ENCODE measurements at regions not wholly inside any gene's neighbourhood (a gene's known extent, or its start where the extent isn't known, plus 50 kb on each side); places are given as distances from the start of the nearest gene placed in this dataset.

GRCh38 chr9:129478461-129478860 lies 142.4 kb downstream of the C9orf50 start:
- no peaks in the 10 kb centered on the region for H3K79me2 ChIP-seq (ENCODE audit: control insufficient read depth in 1 of 2, insufficient read depth in 2 of 2, low read length in 2 of 2)
- CTCF ChIA-PET (ENCODE audit: partially characterized antibody) = no interaction called here

More at GRCh38 chr9:129478461-129478860, 142.4 kb downstream of the C9orf50 start:
- POLR2A ChIA-PET (ENCODE audit: partially characterized antibody) = no interaction called here
- no peak overlapping the region for H2BK15ac ChIP-seq (ENCODE audit: low read length)
- no peaks in the 10 kb centered on the region for H3K79me1 ChIP-seq (ENCODE audit: low read depth, low read length)
- peaks cover 5 to 9% of the 10 kb centered on the region in 2 experiments; a peak in 3 of 4 replicates for H3K9me3 ChIP-seq (ENCODE audit: insufficient read depth in 2 of 2, low read depth in 1 of 2, low read length in 1 of 2)
- H3K4ac ChIP-seq (replicated peaks; ENCODE audit: insufficient read length, low read depth, low read length) = no peak overlapping the region
- H4K5ac ChIP-seq (ENCODE audit: insufficient read length, low read depth, low read length) = no peak overlapping the region
- DNase-seq (ENCODE audit: low read depth in 1 of 2, low spot score in 2 of 2) = no peak
- no peak overlapping the region for H2AK5ac ChIP-seq (ENCODE audit: low read depth, low read length)
- H2BK12ac ChIP-seq (ENCODE audit: low read depth, low read length) = no peak overlapping the region
- no peak overlapping the region for H4K91ac ChIP-seq (replicated peaks; ENCODE audit: insufficient read length, low read length)
- no peak overlapping the region for H3K14ac ChIP-seq (ENCODE audit: insufficient read length)
- no peak overlapping the region for H3K4me2 ChIP-seq (ENCODE audit: insufficient read depth in 1 of 2, low read depth in 2 of 2, low read length in 2 of 2)
- H2BK120ac ChIP-seq (replicated peaks; ENCODE audit: low read depth, low read length) = no peak overlapping the region
- 81% methylated on average over 3 of the region's 3 CpGs; no CpG with 5 or more reads in 1 of the 2 experiments for WGBS, 2 experiments (ENCODE audit: extremely low coverage in 1 of 2, insufficient coverage in 1 of 2, insufficient read length in 1 of 2, insufficient replicate concordance in 2 of 2, low coverage in 1 of 2, low lambda C conversion rate in 2 of 2, missing lambda C conversion rate in 1 of 2)
- no peak overlapping the region for H3K27ac ChIP-seq (ENCODE audit: low read depth, low read length)
- H4K8ac ChIP-seq (ENCODE audit: extremely low read depth, insufficient read depth, low read length) = no peak overlapping the region
- H2BK20ac ChIP-seq (ENCODE audit: low read length) = no peak overlapping the region
- H3K56ac ChIP-seq (replicated peaks; ENCODE audit: insufficient read length, low read depth, low read length) = no peak overlapping the region
- H3K4me1 ChIP-seq (replicated peaks in 1 of 4; ENCODE audit: control insufficient read depth in 3 of 4, insufficient read depth in 4 of 4, low read length in 3 of 4) = peaks cover 3 to 14% (median 7%) of the 10 kb centered on the region in 4 experiments
- TF ChIP-seq TBP (IDR thresholded peaks at IDR 0.05; ENCODE audit: low read depth, low read length) (no peak), JUND (IDR thresholded peaks at IDR 0.05; ENCODE audit: low read length) (no peak), SIX5 (IDR thresholded peaks at IDR 0.05; ENCODE audit: low read depth, low read length) (no peak), RAD21 (IDR thresholded peaks at IDR 0.05 in 1 of 2, conservative IDR thresholded peaks at IDR 0.05 in 1 of 2; ENCODE audit: low read depth in 2 of 2, low read length in 2 of 2) (no peak), NRF1 (IDR thresholded peaks at IDR 0.05; ENCODE audit: low read depth, low read length) (no peak), ATF3 (IDR thresholded peaks at IDR 0.05; ENCODE audit: insufficient read depth, low read depth, low read length) (no peak), BACH1 (IDR thresholded peaks at IDR 0.05; ENCODE audit: low read length) (no peak), TEAD4 (IDR thresholded peaks at IDR 0.05; ENCODE audit: low read depth, low read length) (no peak), YY1 (IDR thresholded peaks at IDR 0.05; ENCODE audit: low read depth, low read length) (no peak)
- no peak overlapping the region for H2AFZ ChIP-seq (ENCODE audit: low read length)
- no peak overlapping the region for H3K18ac ChIP-seq (ENCODE audit: extremely low read depth, low read length)
- no peak for FAIRE-seq
- peaks cover 7 to 23% (median 19%) of the 10 kb centered on the region in 4 experiments for H3K27me3 ChIP-seq (replicated peaks in 1 of 4; ENCODE audit: control insufficient read depth in 3 of 4, extremely low read depth in 1 of 4, insufficient read depth in 3 of 4, low read length in 3 of 4)
- no peak overlapping the region for H3K9ac ChIP-seq (replicated peaks in 1 of 4; ENCODE audit: extremely low read depth in 1 of 4, low read depth in 3 of 4, low read length in 3 of 4)
- peaks cover 9% of the 10 kb centered on the region for H3K23me2 ChIP-seq (ENCODE audit: low read depth, low read length)
- no peaks in the 10 kb centered on the region for H4K20me1 ChIP-seq (replicated peaks in 1 of 2; ENCODE audit: control insufficient read depth in 1 of 2, insufficient read depth in 2 of 2, low read length in 2 of 2)
- H2BK5ac ChIP-seq (ENCODE audit: low read depth, low read length) = no peak overlapping the region
- H3K23ac ChIP-seq (ENCODE audit: insufficient read length) = no peak overlapping the region
- no peaks in the 10 kb centered on the region for H3K36me3 ChIP-seq (ENCODE audit: control insufficient read depth in 2 of 4, insufficient read depth in 4 of 4, low read length in 3 of 4)
- no peak overlapping the region for H3K4me3 ChIP-seq (ENCODE audit: extremely low read depth in 1 of 4, insufficient read depth in 2 of 4, low read depth in 3 of 4, low read length in 4 of 4)
